ENCODE measurements at regions not wholly inside any gene's neighbourhood (a gene's known extent, or its start where the extent isn't known, plus 50 kb on each side); places are given as distances from the start of the nearest gene placed in this dataset.

GRCh38 chr2:185381631-185382030 lies 357.0 kb upstream of the FSIP2 start:
- H3K9ac ChIP-seq (ENCODE audit: insufficient read depth in 1 of 2, low read depth in 2 of 2, low read length in 2 of 2), result no peak overlapping the region
- no peak overlapping the region for H2AFZ ChIP-seq (ENCODE audit: low read depth, low read length)

More at GRCh38 chr2:185381631-185382030, 357.0 kb upstream of the FSIP2 start:
- Histone ChIP-seq H4K20me1 (replicated peaks; ENCODE audit: control insufficient read depth, insufficient read depth, low read length) (no peaks in the 10 kb centered on the region), H3K9me1 (ENCODE audit: control insufficient read depth, insufficient read depth, low read length) (no peaks in the 10 kb centered on the region), H3K79me2 (ENCODE audit: control insufficient read depth, insufficient read depth, low read length) (no peaks in the 10 kb centered on the region), H3K4me2 (ENCODE audit: insufficient read depth, low read length) (no peak overlapping the region), H3K27me3 (ENCODE audit: control insufficient read depth in 2 of 2, insufficient read depth in 2 of 2, low read length in 2 of 2) (no peaks in the 10 kb centered on the region), H3K4me3 (no peak overlapping the region), H3K9me3 (replicated peaks; ENCODE audit: control insufficient read depth, insufficient read depth, low read depth, low read length) (0 out of 2 replicates have a peak, but pooled peaks cover 2% of the 10 kb centered on the region), H3K36me3 (ENCODE audit: control insufficient read depth, insufficient read depth, low read length) (no peaks in the 10 kb centered on the region), H3K27ac (ENCODE audit: extremely low read depth, low read depth, low read length) (no peak overlapping the region), H3K4me1 (replicated peaks in 1 of 2; ENCODE audit: control insufficient read depth in 2 of 2, insufficient read depth in 2 of 2, low read length in 2 of 2) (no peaks in the 10 kb centered on the region)
- in situ Hi-C loops (cut with MboI), result no loop called here
- FAIRE-seq (no peak), DNase-seq (ENCODE audit: extremely low read depth in 1 of 4, low spot score in 3 of 4) (no peak), ATAC-seq (no peak)
- CTCF ChIA-PET (ENCODE audit: low intra/inter-chr PET ratio), result no interaction called here
- POLR2A ChIA-PET, result no interaction called here
- TF ChIP-seq, protein P1, sequence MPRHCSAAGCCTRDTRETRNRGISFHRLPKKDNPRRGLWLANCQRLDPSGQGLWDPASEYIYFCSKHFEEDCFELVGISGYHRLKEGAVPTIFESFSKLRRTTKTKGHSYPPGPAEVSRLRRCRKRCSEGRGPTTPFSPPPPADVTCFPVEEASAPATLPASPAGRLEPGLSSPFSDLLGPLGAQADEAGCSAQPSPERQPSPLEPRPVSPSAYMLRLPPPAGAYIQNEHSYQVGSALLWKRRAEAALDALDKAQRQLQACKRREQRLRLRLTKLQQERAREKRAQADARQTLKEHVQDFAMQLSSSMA (CRISPR knock-in tag; IDR thresholded peaks at IDR 0.05), result no peak
- no peak for TF ChIP-seq CAMTA2 (CRISPR knock-in tag; conservative IDR thresholded peaks at IDR 0.05)
- TF ChIP-seq BRD9 (IDR thresholded peaks at IDR 0.05; ENCODE audit: low read depth, partially characterized antibody), result no peak
- TF ChIP-seq HMBOX1 (IDR thresholded peaks at IDR 0.05), result no peak
- no peak for TF ChIP-seq ZNF511 (CRISPR knock-in tag; IDR thresholded peaks at IDR 0.05)
- TF ChIP-seq, protein P2, sequence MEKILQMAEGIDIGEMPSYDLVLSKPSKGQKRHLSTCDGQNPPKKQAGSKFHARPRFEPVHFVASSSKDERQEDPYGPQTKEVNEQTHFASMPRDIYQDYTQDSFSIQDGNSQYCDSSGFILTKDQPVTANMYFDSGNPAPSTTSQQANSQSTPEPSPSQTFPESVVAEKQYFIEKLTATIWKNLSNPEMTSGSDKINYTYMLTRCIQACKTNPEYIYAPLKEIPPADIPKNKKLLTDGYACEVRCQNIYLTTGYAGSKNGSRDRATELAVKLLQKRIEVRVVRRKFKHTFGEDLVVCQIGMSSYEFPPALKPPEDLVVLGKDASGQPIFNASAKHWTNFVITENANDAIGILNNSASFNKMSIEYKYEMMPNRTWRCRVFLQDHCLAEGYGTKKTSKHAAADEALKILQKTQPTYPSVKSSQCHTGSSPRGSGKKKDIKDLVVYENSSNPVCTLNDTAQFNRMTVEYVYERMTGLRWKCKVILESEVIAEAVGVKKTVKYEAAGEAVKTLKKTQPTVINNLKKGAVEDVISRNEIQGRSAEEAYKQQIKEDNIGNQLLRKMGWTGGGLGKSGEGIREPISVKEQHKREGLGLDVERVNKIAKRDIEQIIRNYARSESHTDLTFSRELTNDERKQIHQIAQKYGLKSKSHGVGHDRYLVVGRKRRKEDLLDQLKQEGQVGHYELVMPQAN (IDR thresholded peaks at IDR 0.05; ENCODE audit: borderline replicate concordance), result no peak
- no peak for TF ChIP-seq ZSCAN29 (IDR thresholded peaks at IDR 0.05)
- no peak for TF ChIP-seq GATAD2A (IDR thresholded peaks at IDR 0.05)
- no peak for TF ChIP-seq MAFK (IDR thresholded peaks at IDR 0.05; ENCODE audit: low read length)
- no peak for TF ChIP-seq SOX6 (IDR thresholded peaks at IDR 0.05)
- no peak for TF ChIP-seq HSF4 (CRISPR knock-in tag; IDR thresholded peaks at IDR 0.05; ENCODE audit: borderline replicate concordance)
- TF ChIP-seq FUS (optimal IDR thresholded peaks at IDR 0.05; ENCODE audit: low read depth, low read length), result no peak
- no TSS peak for BruUV-seq (replicated peaks)
- intact Hi-C loops (cut with micrococcal nuclease), result no loop called here
- 0% methylated on average over 1 of the region's 1 CpG for WGBS (ENCODE audit: insufficient coverage, low coverage, missing lambda C conversion rate)
